Smooth muscle cell (in vitro differentiated cells): ENCODE measurements at regions not wholly inside any gene's neighbourhood (a gene's known extent, or its start where the extent isn't known, plus 50 kb on each side); places are given as distances from the start of the nearest gene placed in this dataset.

Source experiments
- DNase-seq: peaks from one replicate; lab custom pipeline; 2025; ENCODE audit not compliant: unreplicated experiment; lab: John Stamatoyannopoulos, UW
- H2AFZ ChIP-seq: fragments of 200-600 bp; sonication (generic); 2 replicates; pipeline ENCODE4 v1.6.0; 2016; ENCODE audit warnings: antibody characterized with exemption, low read depth, mild to moderate bottlenecking
- H3F3A ChIP-seq: fragments of 200-600 bp; sonication (generic); 2 replicates; pipeline ENCODE4 v1.6.0; 2017; ENCODE audit warnings: antibody characterized with exemption, low read depth
- H3K27ac ChIP-seq: fragments of 200-600 bp; sonication (generic); 2 replicates; pipeline ENCODE4 v1.5.1; 2016; ENCODE audit warnings: low read depth, mild to moderate bottlenecking
- H3K27me3 ChIP-seq: fragments of 200-600 bp; sonication (generic); 2 replicates; pipeline ENCODE4 v1.6.1; 2016; ENCODE audit warnings: low read depth, mild to moderate bottlenecking
- H3K36me3 ChIP-seq: fragments of 200-600 bp; sonication (generic); 2 replicates; pipeline ENCODE4 v1.5.1; 2016; ENCODE audit warnings: low read depth
- H3K4me1 ChIP-seq: fragments of 200-600 bp; sonication (generic); 2 replicates; pipeline ENCODE4 v1.5.1; 2016; ENCODE audit warnings: low read depth
- H3K4me2 ChIP-seq: fragments of 200-600 bp; sonication (generic); 2 replicates; pipeline ENCODE4 v1.6.0; 2016; ENCODE audit warnings: mild to moderate bottlenecking
- H3K4me3 ChIP-seq: fragments of 200-600 bp; sonication (generic); 2 replicates; pipeline ENCODE4 v1.5.1; 2016; ENCODE audit warnings: mild to moderate bottlenecking
- H3K79me2 ChIP-seq: fragments of 200-600 bp; sonication (generic); 2 replicates; pipeline ENCODE4 v1.6.0; 2016; ENCODE audit warnings: low read depth, mild to moderate bottlenecking
- H3K9ac ChIP-seq: fragments of 200-600 bp; sonication (generic); 2 replicates; pipeline ENCODE4 v1.6.0; 2016; ENCODE audit warnings: low read depth
- H3K9me3 ChIP-seq: fragments of 200-600 bp; sonication (generic); replicated peaks from 2 replicates; pipeline ENCODE4 v1.5.1; 2016; ENCODE audit warnings: low read depth
- H4K20me1 ChIP-seq: fragments of 200-600 bp; sonication (generic); 2 replicates; pipeline ENCODE4 v1.6.0; 2016; ENCODE audit warnings: low read depth
- WGBS: methylation state at CpG from one replicate; pipeline ENCODE4 v1.1.7; 2016; ENCODE audit warnings: low lambda C conversion rate; 5-methylcytosine and 5-hydroxymethylcytosine counted together
- TF ChIP-seq, protein P1 (sequence below): fragments of 200-600 bp; sonication (generic); IDR thresholded peaks from 2 replicates; pipeline ENCODE4 v1.5.1; 2017; ENCODE audit warnings: borderline replicate concordance, mild to moderate bottlenecking, antibody characterized with exemption; ENCODE audit not compliant: insufficient read depth, poor library complexity, severe bottlenecking

- H2AFZ ChIP-seq: no peak overlapping the region
- H3K4me3 ChIP-seq: no peak overlapping the region
- DNase-seq: no peak
- H3K36me3 ChIP-seq: no peaks in the 10 kb centered on the region
- H3K27me3 ChIP-seq: no peaks in the 10 kb centered on the region
- H3K4me2 ChIP-seq: no peak overlapping the region
- no peaks in the 10 kb centered on the region for H3K4me1 ChIP-seq
- TF ChIP-seq, protein P1, sequence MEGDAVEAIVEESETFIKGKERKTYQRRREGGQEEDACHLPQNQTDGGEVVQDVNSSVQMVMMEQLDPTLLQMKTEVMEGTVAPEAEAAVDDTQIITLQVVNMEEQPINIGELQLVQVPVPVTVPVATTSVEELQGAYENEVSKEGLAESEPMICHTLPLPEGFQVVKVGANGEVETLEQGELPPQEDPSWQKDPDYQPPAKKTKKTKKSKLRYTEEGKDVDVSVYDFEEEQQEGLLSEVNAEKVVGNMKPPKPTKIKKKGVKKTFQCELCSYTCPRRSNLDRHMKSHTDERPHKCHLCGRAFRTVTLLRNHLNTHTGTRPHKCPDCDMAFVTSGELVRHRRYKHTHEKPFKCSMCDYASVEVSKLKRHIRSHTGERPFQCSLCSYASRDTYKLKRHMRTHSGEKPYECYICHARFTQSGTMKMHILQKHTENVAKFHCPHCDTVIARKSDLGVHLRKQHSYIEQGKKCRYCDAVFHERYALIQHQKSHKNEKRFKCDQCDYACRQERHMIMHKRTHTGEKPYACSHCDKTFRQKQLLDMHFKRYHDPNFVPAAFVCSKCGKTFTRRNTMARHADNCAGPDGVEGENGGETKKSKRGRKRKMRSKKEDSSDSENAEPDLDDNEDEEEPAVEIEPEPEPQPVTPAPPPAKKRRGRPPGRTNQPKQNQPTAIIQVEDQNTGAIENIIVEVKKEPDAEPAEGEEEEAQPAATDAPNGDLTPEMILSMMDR: no peak
- no peaks in the 10 kb centered on the region for H4K20me1 ChIP-seq
- 96% methylated on average over 2 of the region's 2 CpGs for WGBS
- H3K27ac ChIP-seq: no peak overlapping the region
- H3K9ac ChIP-seq: no peak overlapping the region
- H3K9me3 ChIP-seq: peaks cover 3% of the 10 kb centered on the region
- no peaks in the 10 kb centered on the region for H3K79me2 ChIP-seq
- H3F3A ChIP-seq: no peaks in the 10 kb centered on the region
Measured at GRCh38 chr2:187956906-187957534, 334.7 kb upstream of the GULP1 start.

GRCh38 chr2:187959821-187960220, 331.9 kb upstream of the GULP1 start:
- Histone ChIP-seq H3K4me3 (no peak overlapping the region), H4K20me1 (no peaks in the 10 kb centered on the region), H3K27me3 (no peaks in the 10 kb centered on the region), H3K36me3 (no peaks in the 10 kb centered on the region), H3K9ac (no peak overlapping the region), H3K4me1 (no peaks in the 10 kb centered on the region), H3F3A (no peaks in the 10 kb centered on the region), H2AFZ (no peak overlapping the region), H3K4me2 (no peak overlapping the region), H3K79me2 (no peaks in the 10 kb centered on the region), H3K9me3 (no peaks in the 10 kb centered on the region), H3K27ac (no peak overlapping the region)
- TF ChIP-seq, protein P1: no peak
- no peak for DNase-seq

GRCh38 chr2:187962538-187962937, 329.1 kb upstream of the GULP1 start:
- Histone ChIP-seq H3K9me3 (no peaks in the 10 kb centered on the region), H4K20me1 (no peaks in the 10 kb centered on the region), H3K4me2 (no peak overlapping the region), H3K27ac (no peak overlapping the region), H3K27me3 (no peaks in the 10 kb centered on the region), H3K4me3 (no peak overlapping the region), H3K9ac (no peak overlapping the region), H3K4me1 (no peaks in the 10 kb centered on the region), H3K36me3 (no peaks in the 10 kb centered on the region), H2AFZ (no peak overlapping the region), H3F3A (no peaks in the 10 kb centered on the region), H3K79me2 (no peaks in the 10 kb centered on the region)
- TF ChIP-seq, protein P1: no peak
- WGBS: 93% methylated on average over 2 of the region's 2 CpGs
- DNase-seq: no peak

GRCh38 chr2:187964746-187965145, 326.9 kb upstream of the GULP1 start:
- Histone ChIP-seq H3K27me3 (no peaks in the 10 kb centered on the region), H3K4me2 (no peak overlapping the region), H2AFZ (no peak overlapping the region), H3K79me2 (no peaks in the 10 kb centered on the region), H3K9ac (no peak overlapping the region), H3K4me1 (no peaks in the 10 kb centered on the region), H4K20me1 (no peaks in the 10 kb centered on the region), H3K27ac (no peak overlapping the region), H3K4me3 (no peak overlapping the region), H3K9me3 (no peaks in the 10 kb centered on the region), H3K36me3 (no peaks in the 10 kb centered on the region), H3F3A (no peaks in the 10 kb centered on the region)
- TF ChIP-seq, protein P1: no peak
- WGBS: 92% methylated on average over 2 of the region's 2 CpGs
- no peak for DNase-seq
